Progenitor cell of endocrine pancreas (in vitro differentiated cells): ENCODE measurements at regions not wholly inside any gene's neighbourhood (a gene's known extent, or its start where the extent isn't known, plus 50 kb on each side); places are given as distances from the start of the nearest gene placed in this dataset.
"Not testable (repeated sequence)": the region's sequence is repeated elsewhere in the genome, so short reads cannot be mapped to it uniquely, and the experiment has no call there.

Source experiments
- DNase-seq: peaks from one replicate; pipeline ENCODE4 v3.0.0; 2021; ENCODE audit warnings: low spot score; ENCODE audit not compliant: unreplicated experiment
- H3K27ac Mint-ChIP-seq: 2 replicates; pipeline ENCODE4 v1.8.0; 2021; ENCODE audit warnings: mild to moderate bottlenecking, moderate library complexity, mixed read lengths
- H3K27me3 Mint-ChIP-seq: 2 replicates; pipeline ENCODE4 v1.8.0; 2021; ENCODE audit warnings: mixed read lengths
- H3K36me3 Mint-ChIP-seq: 2 replicates; pipeline ENCODE4 v1.8.0; 2022; ENCODE audit warnings: mixed read lengths; ENCODE audit not compliant: insufficient read depth
- H3K4me1 Mint-ChIP-seq: 2 replicates; pipeline ENCODE4 v1.8.0; 2021; ENCODE audit warnings: low read depth, mixed read lengths
- H3K4me3 Mint-ChIP-seq: 2 replicates; pipeline ENCODE4 v1.8.0; 2021; ENCODE audit warnings: low read depth, mild to moderate bottlenecking, moderate library complexity, mixed read lengths
- H3K9me3 Mint-ChIP-seq: 2 replicates; pipeline ENCODE4 v1.8.0; 2021; ENCODE audit warnings: low read depth, mixed read lengths
- TF ChIP-seq, protein P1 (sequence below): fragments of 200-600 bp; sonication (generic); IDR thresholded peaks from one replicate; pipeline ENCODE4 v1.5.0; 2021; ENCODE audit warnings: antibody characterized with exemption, mild to moderate bottlenecking; ENCODE audit not compliant: unreplicated experiment

DNA sequence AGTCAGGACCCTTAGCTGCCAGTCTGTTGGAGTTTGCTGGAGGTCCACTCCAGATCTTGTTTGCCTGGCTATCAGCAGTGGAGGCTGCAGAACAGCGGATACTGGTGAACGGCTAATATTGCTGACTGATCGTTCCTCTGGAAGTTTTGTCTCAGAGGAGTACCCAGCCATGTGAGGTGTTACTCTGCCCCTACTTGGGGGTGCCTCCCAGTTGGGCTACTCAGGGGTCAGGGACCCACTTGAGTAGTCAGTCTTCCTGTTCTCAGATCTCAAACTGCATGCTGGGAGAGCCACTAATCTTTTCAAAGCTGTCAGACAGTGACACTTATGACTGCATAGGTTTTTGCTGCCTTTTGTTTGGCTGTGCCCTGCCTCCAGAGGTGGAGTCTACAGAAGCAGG lies 160.5 kb downstream of the OR4A47 start:
- H3K27me3 Mint-ChIP-seq, H3K27ac Mint-ChIP-seq, H3K36me3 Mint-ChIP-seq, DNase-seq, H3K4me1 Mint-ChIP-seq, H3K4me3 Mint-ChIP-seq: not testable (repeated sequence)
- peaks cover 56% of the 10 kb centered on the region for H3K9me3 Mint-ChIP-seq

DNA sequence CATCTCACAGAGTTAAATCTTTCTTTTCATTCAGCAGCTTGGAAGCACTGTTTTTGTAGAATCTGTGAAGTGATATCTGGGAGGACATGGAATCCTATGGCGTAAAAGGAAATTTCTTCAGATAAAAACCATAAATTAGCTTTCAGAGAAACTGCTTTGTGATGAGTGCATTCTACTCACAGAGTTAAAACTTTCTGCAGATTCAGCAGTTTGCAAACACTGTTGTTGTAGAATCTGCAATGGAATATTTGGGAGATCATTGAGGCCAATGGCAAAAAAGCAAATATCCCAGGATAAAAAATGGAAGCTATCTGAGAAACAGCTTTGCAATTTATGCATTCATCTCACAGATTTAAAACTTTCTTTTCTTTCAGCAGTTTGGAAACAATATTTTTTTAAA lies 180.6 kb downstream of the OR4A47 start:
- Mint-ChIP-seq H3K27me3 (no peaks in the 10 kb centered on the region), H3K27ac (no peak overlapping the region), H3K4me3 (no peak overlapping the region), H3K36me3 (peaks cover 2% of the 10 kb centered on the region), H3K9me3 (peaks cover 26% of the 10 kb centered on the region), H3K4me1 (no peaks in the 10 kb centered on the region)
- TF ChIP-seq, protein P1, sequence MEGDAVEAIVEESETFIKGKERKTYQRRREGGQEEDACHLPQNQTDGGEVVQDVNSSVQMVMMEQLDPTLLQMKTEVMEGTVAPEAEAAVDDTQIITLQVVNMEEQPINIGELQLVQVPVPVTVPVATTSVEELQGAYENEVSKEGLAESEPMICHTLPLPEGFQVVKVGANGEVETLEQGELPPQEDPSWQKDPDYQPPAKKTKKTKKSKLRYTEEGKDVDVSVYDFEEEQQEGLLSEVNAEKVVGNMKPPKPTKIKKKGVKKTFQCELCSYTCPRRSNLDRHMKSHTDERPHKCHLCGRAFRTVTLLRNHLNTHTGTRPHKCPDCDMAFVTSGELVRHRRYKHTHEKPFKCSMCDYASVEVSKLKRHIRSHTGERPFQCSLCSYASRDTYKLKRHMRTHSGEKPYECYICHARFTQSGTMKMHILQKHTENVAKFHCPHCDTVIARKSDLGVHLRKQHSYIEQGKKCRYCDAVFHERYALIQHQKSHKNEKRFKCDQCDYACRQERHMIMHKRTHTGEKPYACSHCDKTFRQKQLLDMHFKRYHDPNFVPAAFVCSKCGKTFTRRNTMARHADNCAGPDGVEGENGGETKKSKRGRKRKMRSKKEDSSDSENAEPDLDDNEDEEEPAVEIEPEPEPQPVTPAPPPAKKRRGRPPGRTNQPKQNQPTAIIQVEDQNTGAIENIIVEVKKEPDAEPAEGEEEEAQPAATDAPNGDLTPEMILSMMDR = no peak
- no peak for DNase-seq

DNA sequence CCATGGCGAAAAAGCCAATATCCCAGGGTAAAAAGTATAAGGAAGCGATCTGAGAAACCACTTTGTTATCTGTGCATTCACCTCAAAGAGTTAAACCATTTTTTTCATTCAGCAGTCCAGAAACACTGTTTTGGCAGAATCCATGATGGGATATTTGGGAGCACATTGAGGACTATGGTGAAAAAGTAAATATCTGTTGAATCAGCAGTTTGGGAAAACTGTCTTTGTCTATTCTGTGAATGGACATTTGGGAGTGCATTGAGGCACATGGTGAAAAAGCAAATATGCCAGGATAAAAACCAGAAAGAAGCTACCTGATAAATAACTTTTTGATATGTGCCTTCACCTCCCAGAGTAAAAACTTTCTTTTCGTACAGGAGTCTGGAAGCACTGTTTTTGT lies 187.4 kb downstream of the OR4A47 start:
- DNase-seq = no peak
- Mint-ChIP-seq H3K27ac (no peak overlapping the region), H3K4me3 (no peak overlapping the region), H3K27me3 (no peaks in the 10 kb centered on the region), H3K9me3 (peaks cover 40% of the 10 kb centered on the region), H3K4me1 (no peaks in the 10 kb centered on the region), H3K36me3 (peaks cover 2% of the 10 kb centered on the region)
- TF ChIP-seq, protein P1 = no peak

DNA sequence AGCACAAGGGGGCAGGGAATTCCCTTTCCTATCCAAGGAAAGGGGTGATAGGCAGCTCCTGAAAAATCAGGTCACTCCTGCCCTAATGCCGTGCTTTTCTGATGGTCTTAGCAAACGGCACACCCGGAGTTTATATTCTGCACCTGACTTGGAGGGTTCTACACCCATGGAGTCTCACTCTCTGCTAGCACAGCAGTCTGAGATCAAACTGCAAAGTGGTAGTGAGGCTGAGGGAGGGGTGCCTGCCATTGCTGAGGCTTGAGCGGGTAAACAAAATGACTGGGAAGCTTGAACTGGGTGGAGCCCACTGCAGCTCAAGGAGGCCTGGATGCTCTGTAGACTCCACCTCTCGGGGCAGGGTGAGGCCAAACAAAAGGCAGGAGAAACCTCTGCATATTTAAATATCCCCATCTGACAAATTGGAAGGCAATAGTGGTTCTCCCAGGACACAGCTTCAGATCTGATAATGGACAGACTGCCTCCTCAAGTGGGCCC lies 194.7 kb downstream of the OR4A47 start:
- no peak overlapping the region for H3K27ac Mint-ChIP-seq
- no peaks in the 10 kb centered on the region for H3K4me1 Mint-ChIP-seq
- TF ChIP-seq, protein P1 = no peak
- H3K27me3 Mint-ChIP-seq = no peaks in the 10 kb centered on the region
- peaks cover 1% of the 10 kb centered on the region for H3K36me3 Mint-ChIP-seq
- peaks cover 60% of the 10 kb centered on the region for H3K9me3 Mint-ChIP-seq
- DNase-seq = no peak
- H3K4me3 Mint-ChIP-seq = no peak overlapping the region

DNA sequence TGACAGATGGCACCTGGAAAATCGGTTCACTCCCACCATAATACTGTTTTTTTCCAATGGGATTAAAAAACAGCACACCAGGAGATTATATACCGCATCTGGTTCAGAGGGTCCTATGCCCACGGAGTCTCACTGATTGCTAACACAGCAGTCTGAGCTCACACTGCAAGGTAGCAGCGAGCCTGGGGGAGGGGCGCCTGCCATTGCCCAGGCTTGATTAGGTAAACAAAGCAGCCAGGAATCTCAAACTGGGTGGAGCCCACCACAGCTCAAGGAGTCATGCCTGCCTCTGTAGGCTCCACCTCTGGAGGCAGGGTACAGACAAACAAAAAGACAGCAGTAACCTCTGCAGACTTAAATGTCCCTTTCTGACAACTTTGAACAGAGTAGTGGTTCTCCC lies 240.9 kb downstream of the OR4A47 start:
- not testable (repeated sequence) for H3K27me3 Mint-ChIP-seq, H3K4me1 Mint-ChIP-seq, H3K27ac Mint-ChIP-seq, H3K4me3 Mint-ChIP-seq, H3K36me3 Mint-ChIP-seq, DNase-seq
- H3K9me3 Mint-ChIP-seq = peaks cover 36% of the 10 kb centered on the region

DNA sequence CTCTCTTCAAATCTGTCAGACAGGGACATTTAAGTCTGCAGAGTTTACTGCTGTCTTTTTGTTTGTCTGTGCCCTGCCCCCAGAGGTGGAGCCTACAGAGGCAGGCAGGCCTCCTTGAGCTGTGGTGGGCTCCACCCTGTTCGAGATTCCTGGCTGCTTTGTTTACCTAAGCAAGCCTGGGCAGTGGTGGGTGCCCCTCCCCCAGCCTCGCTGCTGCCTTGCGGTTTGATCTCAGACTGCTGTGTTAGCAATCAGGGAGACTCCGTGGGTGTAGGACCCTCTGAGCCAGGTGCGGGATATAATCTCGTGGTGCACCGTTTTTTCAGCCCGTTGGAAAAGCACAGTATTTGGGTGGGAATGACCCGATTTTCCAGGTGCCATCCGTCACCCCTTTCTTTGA lies 233.6 kb downstream of the TRIM51G start:
- H3K27ac Mint-ChIP-seq, H3K36me3 Mint-ChIP-seq, H3K4me3 Mint-ChIP-seq, DNase-seq, H3K27me3 Mint-ChIP-seq, H3K4me1 Mint-ChIP-seq: not testable (repeated sequence)
- peaks cover 18% of the 10 kb centered on the region for H3K9me3 Mint-ChIP-seq
